A549 (cell line): ENCODE measurements at regions not wholly inside any gene's neighbourhood (a gene's known extent, or its start where the extent isn't known, plus 50 kb on each side); places are given as distances from the start of the nearest gene placed in this dataset.

Experiments used
- CTCF ChIP-seq: fragments of >200 bp; sonication (Bioruptor Twin); formaldehyde crosslinking; IDR thresholded peaks from 3 replicates; pipeline ENCODE4 v1.5.1; 2016
- E2F6 ChIP-seq: IDR thresholded peaks from 2 replicates; pipeline ENCODE4 v1.6.1; 2012; ENCODE audit warnings: low read depth, borderline replicate concordance
- ELK1 ChIP-seq: fragments of 150-350 bp; IDR thresholded peaks from 2 replicates; pipeline ENCODE4 v1.6.1; 2014; ENCODE audit warnings: low read depth, mild to moderate bottlenecking, low read length
- EP300 ChIP-seq, 2 experiments: fragments of >200 bp; sonication (Bioruptor Twin); formaldehyde crosslinking; IDR thresholded peaks; 2 replicates in 1 of 2; 3 replicates in 1 of 2; pipeline ENCODE4 v1.6.1; 2016 to 2017
- JUN ChIP-seq, 2 experiments: fragments of >200 bp; sonication (Bioruptor Twin); formaldehyde crosslinking; IDR thresholded peaks; 2 replicates in 1 of 2; 3 replicates in 1 of 2; pipeline ENCODE4 v1.6.1; 2016 to 2017
- KDM1A ChIP-seq: fragments of 200-600 bp; sonication (generic); IDR thresholded peaks from 2 replicates; pipeline ENCODE4 v1.6.1; 2016; ENCODE audit warnings: low read depth, mild to moderate bottlenecking
- MAX ChIP-seq: IDR thresholded peaks from 2 replicates; pipeline ENCODE4 v1.6.1; 2012
- MYC ChIP-seq: IDR thresholded peaks from 2 replicates; pipeline ENCODE4 v1.6.1; 2012; ENCODE audit warnings: mild to moderate bottlenecking, inconsistent platforms, low read length, improper control_type of control experiment, borderline replicate concordance
- PBX3 ChIP-seq: IDR thresholded peaks from 2 replicates; pipeline ENCODE4 v1.6.1; 2012
- POLR2A ChIP-seq: IDR thresholded peaks from 2 replicates; pipeline ENCODE4 v1.6.1; 2012; ENCODE audit warnings: mild to moderate bottlenecking, low read length
- REST ChIP-seq: fragments of 200-600 bp; sonication (generic); IDR thresholded peaks from 2 replicates; pipeline ENCODE4 v1.6.1; 2016; ENCODE audit warnings: antibody characterized with exemption, mild to moderate bottlenecking, moderate library complexity
- USF2 ChIP-seq: fragments of 450-650 bp; IDR thresholded peaks from 2 replicates; pipeline ENCODE4 v1.6.1; 2014; ENCODE audit warnings: antibody characterized with exemption

GRCh38 chr13:80151016-80151415 is 189.9 kb downstream of the SPRY2 start:
- no peak for TF ChIP-seq REST
- no peak for TF ChIP-seq JUN (IDR thresholded peaks at IDR 0.05)
- TF ChIP-seq CTCF, result no peak
- TF ChIP-seq EP300 (IDR thresholded peaks at IDR 0.05), result no peak
- no peak for TF ChIP-seq POLR2A
- no peak for TF ChIP-seq ELK1
- TF ChIP-seq PBX3, result no peak
- TF ChIP-seq USF2, result no peak
- no peak for TF ChIP-seq KDM1A
- no peak for TF ChIP-seq MAX
- TF ChIP-seq MYC, result no peak
- no peak for TF ChIP-seq E2F6
